D721Med (cell line): ENCODE measurements at regions not wholly inside any gene's neighbourhood (a gene's known extent, or its start where the extent isn't known, plus 50 kb on each side); places are given as distances from the start of the nearest gene placed in this dataset.

Source experiments
- DNase-seq: peaks from one replicate; pipeline ENCODE4 v3.0.0; 2011; ENCODE audit warnings: low spot score; ENCODE audit not compliant: insufficient read length
- FAIRE-seq: peaks from 2 replicates; lab custom pipeline; 2011; peaks lifted over from hg19 to GRCh38; lab: Jason Lieb, UNC
- TF ChIP-seq, protein P1 (sequence below): IDR thresholded peaks from 2 replicates; pipeline ENCODE4 v1.5.1; 2012; ENCODE audit warnings: mild to moderate bottlenecking, control low read depth; ENCODE audit not compliant: insufficient read depth; ENCODE audit errors: missing control alignments

DNA sequence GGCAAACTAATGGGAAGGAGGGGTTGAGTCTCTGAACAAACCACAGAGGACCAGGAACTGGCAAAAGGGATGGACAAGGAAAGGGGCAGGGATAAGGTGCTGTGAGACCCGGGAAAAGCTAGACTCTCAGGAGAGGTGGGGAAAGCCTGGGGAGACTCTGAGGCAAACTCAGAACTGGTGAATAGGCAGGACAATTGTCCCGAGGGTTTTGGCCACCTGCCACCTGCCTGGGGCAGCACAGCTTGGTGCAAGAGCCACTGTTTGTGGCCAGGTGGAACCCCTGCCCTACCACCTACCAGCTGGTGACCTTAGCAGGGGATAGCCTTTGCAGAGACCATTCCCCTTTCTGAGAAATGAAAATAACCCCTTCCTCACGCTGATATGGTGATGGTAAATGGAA is 129.4 kb upstream of the ASB18 start:
- DNase-seq (no peak), FAIRE-seq (no peak)
- TF ChIP-seq, protein P1, sequence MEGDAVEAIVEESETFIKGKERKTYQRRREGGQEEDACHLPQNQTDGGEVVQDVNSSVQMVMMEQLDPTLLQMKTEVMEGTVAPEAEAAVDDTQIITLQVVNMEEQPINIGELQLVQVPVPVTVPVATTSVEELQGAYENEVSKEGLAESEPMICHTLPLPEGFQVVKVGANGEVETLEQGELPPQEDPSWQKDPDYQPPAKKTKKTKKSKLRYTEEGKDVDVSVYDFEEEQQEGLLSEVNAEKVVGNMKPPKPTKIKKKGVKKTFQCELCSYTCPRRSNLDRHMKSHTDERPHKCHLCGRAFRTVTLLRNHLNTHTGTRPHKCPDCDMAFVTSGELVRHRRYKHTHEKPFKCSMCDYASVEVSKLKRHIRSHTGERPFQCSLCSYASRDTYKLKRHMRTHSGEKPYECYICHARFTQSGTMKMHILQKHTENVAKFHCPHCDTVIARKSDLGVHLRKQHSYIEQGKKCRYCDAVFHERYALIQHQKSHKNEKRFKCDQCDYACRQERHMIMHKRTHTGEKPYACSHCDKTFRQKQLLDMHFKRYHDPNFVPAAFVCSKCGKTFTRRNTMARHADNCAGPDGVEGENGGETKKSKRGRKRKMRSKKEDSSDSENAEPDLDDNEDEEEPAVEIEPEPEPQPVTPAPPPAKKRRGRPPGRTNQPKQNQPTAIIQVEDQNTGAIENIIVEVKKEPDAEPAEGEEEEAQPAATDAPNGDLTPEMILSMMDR: no peak

DNA sequence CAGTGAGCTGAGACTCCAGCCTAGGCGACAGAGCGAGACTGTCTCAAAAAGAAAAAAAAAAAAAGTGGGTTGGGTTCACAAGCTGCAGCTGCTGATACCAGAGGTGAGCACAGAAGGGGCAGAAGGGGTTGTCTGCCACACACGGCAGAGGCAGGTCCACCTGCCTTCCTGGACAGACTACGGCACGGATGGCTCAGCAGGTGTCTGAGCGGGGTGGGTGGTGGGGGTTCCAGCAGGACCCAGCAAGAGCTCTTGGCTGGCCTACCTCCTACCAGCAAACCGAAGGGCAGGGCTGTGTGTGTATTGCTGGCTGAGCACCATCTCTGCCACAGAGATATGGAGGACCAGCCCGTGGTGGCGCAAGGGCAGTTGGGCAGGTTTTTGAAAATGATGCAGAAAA is 130.4 kb upstream of the ASB18 start:
- FAIRE-seq (no peak), DNase-seq (no peak)
- TF ChIP-seq, protein P1: no peak

DNA sequence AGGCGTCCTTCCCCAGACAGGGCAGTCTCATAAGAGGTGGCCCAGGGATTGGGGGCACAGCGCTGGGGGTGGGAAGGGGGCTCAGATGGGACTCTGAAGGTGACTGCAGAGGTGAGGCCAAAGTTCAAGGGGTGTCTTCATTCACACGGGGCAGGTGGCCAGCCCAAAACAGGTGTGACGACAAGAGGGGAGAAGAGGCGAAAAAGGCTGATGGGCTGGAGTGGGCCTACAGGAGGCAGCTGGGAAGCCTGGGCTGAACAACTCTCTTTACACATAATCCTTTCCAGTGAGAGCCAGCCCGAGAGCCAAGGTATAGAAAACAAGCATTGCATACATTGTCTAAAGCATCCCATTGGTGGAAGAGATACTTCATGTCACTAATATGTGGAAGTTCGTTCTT is 130.9 kb upstream of the ASB18 start:
- TF ChIP-seq, protein P1: no peak
- no peak for DNase-seq
- no peak for FAIRE-seq

DNA sequence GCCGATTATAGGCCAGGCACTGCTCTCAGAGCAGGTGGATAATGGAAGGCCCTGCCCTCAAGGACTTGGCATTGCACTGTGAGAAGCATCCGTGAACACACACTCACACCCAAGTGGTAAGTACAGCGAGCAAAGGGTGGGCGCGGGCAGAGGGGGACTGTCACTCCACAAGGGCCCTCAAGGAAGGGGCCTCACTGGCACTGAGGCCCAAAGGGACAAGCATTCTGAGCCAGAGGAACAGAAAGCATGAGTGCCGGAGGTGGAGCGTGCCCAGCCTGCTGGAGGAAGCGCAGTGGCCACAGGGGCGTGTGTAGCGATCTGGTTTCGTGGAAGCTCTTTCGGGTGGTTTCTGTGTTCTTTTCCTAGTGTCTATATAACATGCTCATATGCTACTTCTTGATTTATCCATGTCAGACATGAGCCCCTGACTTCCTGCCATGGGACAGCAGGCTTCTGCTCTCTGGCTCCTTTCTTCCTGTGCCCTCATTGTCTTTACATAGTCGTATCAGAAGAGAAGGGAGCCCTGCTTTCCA is 132.7 kb upstream of the ASB18 start:
- FAIRE-seq: no peak
- TF ChIP-seq, protein P1: no peak
- DNase-seq: no peak

DNA sequence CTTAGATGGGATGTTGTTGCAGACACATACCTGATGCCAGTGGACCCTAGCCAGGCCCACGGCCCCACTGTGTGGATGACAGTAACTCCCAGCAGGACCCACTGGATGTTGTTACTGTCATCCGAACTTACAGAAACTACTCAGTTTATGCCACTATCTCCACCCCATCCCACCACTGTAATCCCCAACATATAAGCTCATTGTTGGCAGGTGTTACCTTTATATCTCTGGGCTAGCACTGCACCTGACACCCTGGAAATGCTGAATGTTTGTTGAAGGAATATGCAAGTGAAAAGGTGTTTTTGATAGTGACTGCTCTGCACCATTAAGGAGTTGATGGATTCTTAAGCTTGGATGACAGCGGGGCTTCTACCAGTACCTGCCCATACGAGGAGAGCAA is 133.5 kb upstream of the ASB18 start:
- FAIRE-seq: no peak
- TF ChIP-seq, protein P1: no peak

DNA sequence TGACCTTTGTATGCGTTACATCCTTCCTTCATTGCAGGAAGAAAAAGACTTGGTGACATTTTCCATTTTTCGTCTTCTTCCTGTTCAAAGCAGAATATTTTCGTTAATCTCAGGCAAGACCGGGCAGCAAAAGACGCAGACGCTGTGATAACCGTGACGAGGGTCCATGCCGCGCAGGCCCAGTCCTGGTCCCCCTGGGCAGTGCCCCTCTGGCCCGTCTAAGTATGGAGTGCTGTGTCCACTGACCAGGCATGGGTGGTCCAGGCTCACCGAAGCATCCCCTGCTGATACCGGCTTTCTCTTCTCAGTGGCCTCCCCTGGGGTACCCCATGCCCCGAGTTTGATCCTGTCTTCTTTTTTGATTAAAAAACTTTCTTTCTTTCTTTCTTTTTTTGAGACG is 135.2 kb upstream of the ASB18 start:
- TF ChIP-seq, protein P1: no peak
- DNase-seq: no peak
- no peak for FAIRE-seq

More for the DNA sequence above, 133.5 kb upstream of the ASB18 start:
- no peak for DNase-seq

DNA sequence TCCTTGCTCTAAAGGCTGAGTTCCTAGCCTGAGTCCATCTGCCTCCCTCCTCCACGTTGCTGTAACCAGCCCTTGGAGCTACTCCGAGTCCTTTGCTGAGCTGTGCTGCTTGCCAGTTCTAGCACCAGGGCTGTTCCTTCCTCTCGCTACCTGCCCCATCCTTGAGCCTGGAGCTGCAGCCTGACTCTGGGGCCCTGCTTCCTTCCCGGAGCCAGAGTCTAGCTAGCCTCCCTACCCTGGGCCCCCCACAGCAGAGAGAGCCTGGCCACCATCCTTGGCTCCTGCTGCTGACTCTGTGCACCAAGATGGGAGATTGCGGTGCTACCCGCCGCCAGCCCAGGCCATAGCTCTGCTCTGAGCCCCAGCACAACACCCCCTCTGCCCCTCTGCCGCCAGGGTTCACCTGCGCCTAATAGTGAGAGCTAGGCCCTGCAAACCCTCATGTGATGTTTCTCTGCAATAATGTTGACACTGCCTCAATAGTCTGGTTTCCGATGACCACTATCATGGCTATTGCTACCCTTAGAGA is 135.9 kb upstream of the ASB18 start:
- no peak for DNase-seq
- FAIRE-seq: no peak
- TF ChIP-seq, protein P1: no peak
